Naive thymus-derived CD8-positive, alpha-beta T cell (primary cell): ENCODE measurements at regions not wholly inside any gene's neighbourhood (a gene's known extent, or its start where the extent isn't known, plus 50 kb on each side); places are given as distances from the start of the nearest gene placed in this dataset.

Source experiments
- ATAC-seq, 2 donors: fragments of 150-1000 bp; cut with Tn5 transposase in 1 of 2; sonication (Bioruptor Pico), chemical (Tn5 transposase) in 1 of 2; 1 replicate in 1 of 2; 2 replicates in 1 of 2; pipeline ENCODE4 v1.10.0; 2021; ENCODE audit warnings: mild to moderate bottlenecking in 2 of 2, moderate library complexity in 2 of 2
- POLR2A ChIA-PET: fragments of 350-600 bp; sonication (Branson Sonifier 250); formaldehyde crosslinking; loops from one replicate; lab custom pipeline; 2021; ENCODE audit warnings: antibody characterized with exemption; lab: Charles Lee
- DNase-seq, 10 donors: peaks; one replicate each; pipeline versions ENCODE4 v3.0.0 to v3.0.0-alpha.2; 2020 to 2022
- H3K27ac Mint-ChIP-seq, 10 donors: one replicate each; pipeline ENCODE4 v1.8.0; 2020 to 2022; ENCODE audit warnings: mild to moderate bottlenecking in 10 of 10, mixed read lengths in 10 of 10, moderate library complexity in 4 of 10, inconsistent platforms in 1 of 10
- H3K27me3 Mint-ChIP-seq, 5 donors: one replicate each; pipeline ENCODE4 v1.8.0; 2021 to 2022; ENCODE audit warnings: mixed read lengths in 5 of 5
- H3K36me3 Mint-ChIP-seq, 3 donors: one replicate each; pipeline ENCODE4 v1.8.0; 2020 to 2022; ENCODE audit warnings: mixed read lengths in 3 of 3, mild to moderate bottlenecking in 2 of 3, inconsistent platforms in 1 of 3
- H3K4me1 Mint-ChIP-seq, 4 donors: one replicate each; pipeline ENCODE4 v1.8.0; 2021 to 2022; ENCODE audit warnings: mixed read lengths in 4 of 4
- H3K4me3 Mint-ChIP-seq, 10 donors: one replicate each; pipeline ENCODE4 v1.8.0; 2020 to 2022; ENCODE audit warnings: mild to moderate bottlenecking in 10 of 10, mixed read lengths in 10 of 10, moderate library complexity in 6 of 10, inconsistent platforms in 1 of 10
- H3K9me3 Mint-ChIP-seq, 9 donors: one replicate each; pipeline ENCODE4 v1.8.0; 2020 to 2022; ENCODE audit warnings: mixed read lengths in 9 of 9, mild to moderate bottlenecking in 3 of 9, inconsistent platforms in 1 of 9, moderate library complexity in 1 of 9

- Mint-ChIP-seq H3K36me3 (no peaks in the 10 kb centered on the region), H3K27me3 (peaks cover 6 to 18% (median 8%) of the 10 kb centered on the region in 5 donors), H3K4me3 (no peak overlapping the region), H3K4me1 (peaks cover 0 to 2% (median 0%) of the 10 kb centered on the region in 4 donors), H3K9me3 (no peaks in the 10 kb centered on the region), H3K27ac (no peak overlapping the region)
- DNase-seq (no peak), ATAC-seq (no peak)
- POLR2A ChIA-PET = no interaction called here
Observed at GRCh38 chr20:10779911-10780310, 106.1 kb upstream of the JAG1 start.

- Mint-ChIP-seq H3K27ac (peak overlapping the region in 1 of 10 donors; percentile 71), H3K9me3 (no peaks in the 10 kb centered on the region), H3K27me3 (peaks cover 6 to 18% (median 8%) of the 10 kb centered on the region in 5 donors), H3K4me3 (no peak overlapping the region), H3K4me1 (peaks cover 0 to 2% (median 0%) of the 10 kb centered on the region in 4 donors), H3K36me3 (no peaks in the 10 kb centered on the region)
- ATAC-seq (no peak), DNase-seq (no peak)
- POLR2A ChIA-PET = no interaction called here
Observed at GRCh38 chr20:10780901-10781300, 107.1 kb upstream of the JAG1 start.

GRCh38 chr20:10781526-10781925, 107.7 kb upstream of the JAG1 start:
- no peaks in the 10 kb centered on the region for H3K9me3 Mint-ChIP-seq
- no peaks in the 10 kb centered on the region for H3K36me3 Mint-ChIP-seq
- peaks cover 0 to 2% (median 0%) of the 10 kb centered on the region in 4 donors for H3K4me1 Mint-ChIP-seq
- no peak overlapping the region for H3K27ac Mint-ChIP-seq
- DNase-seq (no peak), ATAC-seq (no peak)
- H3K27me3 Mint-ChIP-seq = peaks cover 6 to 18% (median 8%) of the 10 kb centered on the region in 5 donors
- POLR2A ChIA-PET = no interaction called here
- H3K4me3 Mint-ChIP-seq = no peak overlapping the region

- DNase-seq (no peak), ATAC-seq (no peak)
- peaks cover 0 to 2% (median 0%) of the 10 kb centered on the region in 4 donors for H3K4me1 Mint-ChIP-seq
- peaks cover 6 to 18% (median 8%) of the 10 kb centered on the region in 5 donors for H3K27me3 Mint-ChIP-seq
- POLR2A ChIA-PET = no interaction called here
- H3K4me3 Mint-ChIP-seq = no peak overlapping the region
- peaks cover 0 to 5% (median 0%) of the 10 kb centered on the region in 9 donors for H3K9me3 Mint-ChIP-seq
- H3K36me3 Mint-ChIP-seq = no peaks in the 10 kb centered on the region
- H3K27ac Mint-ChIP-seq = no peak overlapping the region
Observed at GRCh38 chr20:10783707-10784553, 110.1 kb upstream of the JAG1 start.

DNA sequence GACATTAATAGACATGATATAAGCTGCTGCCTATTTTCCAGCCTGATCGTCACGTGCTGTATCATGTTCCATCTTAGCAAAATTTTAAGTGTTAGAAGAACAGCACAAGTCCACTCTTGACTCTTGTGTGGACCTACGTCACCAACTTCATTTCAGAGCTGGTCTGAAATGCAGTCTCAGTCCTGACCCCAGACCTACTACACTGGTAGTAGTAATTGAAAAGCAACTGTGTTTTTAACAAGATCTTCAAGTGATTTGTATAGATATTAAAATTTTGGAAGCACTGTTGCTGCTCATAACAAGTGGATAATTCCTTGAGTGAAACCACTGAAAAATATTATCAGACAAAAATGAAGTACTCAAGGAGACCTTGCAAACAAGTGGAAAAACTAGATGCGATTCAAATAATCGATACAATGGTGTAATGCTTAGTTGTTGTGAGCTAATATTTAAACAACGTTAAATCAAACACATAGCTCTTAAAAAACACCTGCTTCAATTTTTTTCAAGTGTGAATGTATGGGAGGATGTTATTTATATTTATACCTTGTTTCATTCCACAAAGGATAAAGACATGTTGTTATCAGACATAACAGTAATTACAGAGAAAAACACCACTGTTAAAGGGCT, 110.9 kb upstream of the JAG1 start:
- POLR2A ChIA-PET = no interaction called here
- peaks cover 0 to 8% (median 0%) of the 10 kb centered on the region in 9 donors for H3K9me3 Mint-ChIP-seq

GRCh38 chr20:10786678-10787077, 112.9 kb upstream of the JAG1 start:
- DNase-seq (no peak), ATAC-seq (no peak)
- POLR2A ChIA-PET = no interaction called here
- Mint-ChIP-seq H3K36me3 (no peaks in the 10 kb centered on the region), H3K4me3 (no peak overlapping the region), H3K27ac (no peak overlapping the region), H3K27me3 (peaks cover 2 to 14% (median 8%) of the 10 kb centered on the region in 5 donors), H3K9me3 (peaks cover 0 to 8% (median 0%) of the 10 kb centered on the region in 9 donors), H3K4me1 (peaks cover 0 to 2% (median 0%) of the 10 kb centered on the region in 4 donors)

More for the DNA sequence above, 110.9 kb upstream of the JAG1 start:
- Mint-ChIP-seq H3K27ac (no peak overlapping the region), H3K36me3 (no peaks in the 10 kb centered on the region), H3K4me1 (peaks cover 0 to 2% (median 0%) of the 10 kb centered on the region in 4 donors), H3K27me3 (peaks cover 6 to 18% (median 8%) of the 10 kb centered on the region in 5 donors), H3K4me3 (no peak overlapping the region)
- ATAC-seq (no peak), DNase-seq (no peak)

- no peak overlapping the region for H3K4me3 Mint-ChIP-seq
- no peaks in the 10 kb centered on the region for H3K36me3 Mint-ChIP-seq
- peaks cover 0 to 2% (median under 1%) of the 10 kb centered on the region in 4 donors for H3K4me1 Mint-ChIP-seq
- no peak overlapping the region for H3K27ac Mint-ChIP-seq
- no peak for DNase-seq
- peaks cover 0 to 4% (median 2%) of the 10 kb centered on the region in 5 donors for H3K27me3 Mint-ChIP-seq
- no peak for ATAC-seq
- POLR2A ChIA-PET = no interaction called here
- H3K9me3 Mint-ChIP-seq = peaks cover 0 to 8% (median 0%) of the 10 kb centered on the region in 9 donors
Observed at GRCh38 chr20:10788055-10788454, 114.3 kb upstream of the JAG1 start.

DNA sequence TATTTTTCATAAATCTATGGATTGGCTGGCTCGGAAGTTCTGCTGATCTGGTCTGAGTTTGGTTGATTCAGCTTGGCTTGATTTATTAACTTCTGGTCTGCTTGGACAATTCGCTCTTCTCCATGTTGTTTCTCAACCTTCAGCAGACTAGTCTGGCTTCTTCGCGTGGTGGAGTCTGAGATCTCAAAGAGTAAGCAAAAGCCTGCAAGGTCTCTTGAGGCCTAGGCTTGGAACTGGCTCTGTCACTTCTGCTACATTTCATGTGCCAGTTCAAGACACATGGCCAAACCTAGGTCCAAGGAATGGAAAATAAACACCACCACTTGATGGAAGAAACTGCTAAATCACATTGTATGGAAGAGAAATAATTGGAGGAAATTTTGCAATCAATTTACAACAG, 115.1 kb upstream of the JAG1 start:
- no peak overlapping the region for H3K27ac Mint-ChIP-seq
- no peak for DNase-seq
- ATAC-seq = no peak
- no peaks in the 10 kb centered on the region for H3K36me3 Mint-ChIP-seq
- peaks cover 0 to 4% (median 2%) of the 10 kb centered on the region in 5 donors for H3K27me3 Mint-ChIP-seq
- POLR2A ChIA-PET = no interaction called here
- H3K4me1 Mint-ChIP-seq = peaks cover 0 to 2% (median under 1%) of the 10 kb centered on the region in 4 donors
- H3K9me3 Mint-ChIP-seq = peaks cover 0 to 8% (median 0%) of the 10 kb centered on the region in 9 donors
- H3K4me3 Mint-ChIP-seq = no peak overlapping the region

DNA sequence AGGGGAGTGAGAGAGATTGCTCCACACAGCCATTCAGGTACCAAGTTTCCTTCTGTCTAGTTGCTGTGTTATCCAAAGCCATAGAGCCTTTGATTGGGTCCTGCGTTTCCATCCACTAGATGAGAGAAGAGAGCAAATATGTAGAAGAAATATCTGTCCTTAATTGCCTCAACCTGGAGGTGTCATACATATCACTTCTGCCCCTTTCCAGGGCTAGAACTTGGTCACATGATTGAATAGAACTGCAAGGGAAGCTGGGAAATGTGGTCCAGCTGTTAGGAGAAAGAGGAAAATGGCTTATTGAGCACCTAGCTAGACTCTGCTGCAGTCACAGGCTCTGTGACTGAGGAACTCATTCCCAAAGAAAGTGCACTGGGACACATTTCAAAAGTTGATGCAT, 115.6 kb upstream of the JAG1 start:
- ATAC-seq (no peak), DNase-seq (no peak)
- H3K36me3 Mint-ChIP-seq = no peaks in the 10 kb centered on the region
- H3K9me3 Mint-ChIP-seq = peaks cover 0 to 8% (median 0%) of the 10 kb centered on the region in 9 donors
- POLR2A ChIA-PET = no interaction called here
- H3K4me1 Mint-ChIP-seq = peaks cover 0 to 2% (median 0%) of the 10 kb centered on the region in 4 donors
- no peak overlapping the region for H3K27ac Mint-ChIP-seq
- H3K27me3 Mint-ChIP-seq = peaks cover 0 to 3% (median 0%) of the 10 kb centered on the region in 5 donors
- H3K4me3 Mint-ChIP-seq = no peak overlapping the region

GRCh38 chr20:10790013-10790412, 116.2 kb upstream of the JAG1 start:
- no peak overlapping the region for H3K27ac Mint-ChIP-seq
- peaks cover 0 to 2% (median 0%) of the 10 kb centered on the region in 4 donors for H3K4me1 Mint-ChIP-seq
- H3K36me3 Mint-ChIP-seq = no peaks in the 10 kb centered on the region
- DNase-seq = no peak
- peaks cover 0 to 8% (median 0%) of the 10 kb centered on the region in 9 donors for H3K9me3 Mint-ChIP-seq
- H3K4me3 Mint-ChIP-seq = no peak overlapping the region
- peaks cover 0 to 3% (median 0%) of the 10 kb centered on the region in 5 donors for H3K27me3 Mint-ChIP-seq
- no peak for ATAC-seq
- POLR2A ChIA-PET = no interaction called here

DNA sequence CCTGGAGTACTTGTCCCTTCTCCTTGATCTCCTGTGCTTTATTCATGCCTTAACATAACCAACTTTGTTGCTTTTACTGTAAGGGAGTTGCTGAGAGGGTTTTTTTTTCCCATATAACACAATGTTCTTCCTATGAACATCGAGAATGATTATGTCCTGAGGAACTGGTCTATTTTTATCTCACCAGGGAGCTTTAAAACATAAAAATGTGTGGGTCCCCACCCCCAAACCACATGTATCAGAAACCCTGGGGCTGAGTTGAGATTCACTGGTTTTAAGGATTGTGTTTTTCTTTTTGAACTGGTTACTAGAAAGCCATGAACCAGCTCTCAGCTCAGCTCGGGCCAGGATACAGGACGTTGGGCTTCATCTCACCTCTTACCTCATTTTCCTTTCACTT, 118.5 kb upstream of the JAG1 start:
- peaks cover 0 to 5% (median 2%) of the 10 kb centered on the region in 9 donors for H3K9me3 Mint-ChIP-seq
- peaks cover 0 to 12% (median 5%) of the 10 kb centered on the region in 5 donors for H3K27me3 Mint-ChIP-seq
- H3K4me3 Mint-ChIP-seq = no peak overlapping the region
- DNase-seq (no peak), ATAC-seq (no peak)
- POLR2A ChIA-PET = no interaction called here
- peaks cover 0 to 2% (median 0%) of the 10 kb centered on the region in 4 donors for H3K4me1 Mint-ChIP-seq
- no peak overlapping the region for H3K27ac Mint-ChIP-seq
- H3K36me3 Mint-ChIP-seq = no peaks in the 10 kb centered on the region

GRCh38 chr20:10793766-10794165, 120.0 kb upstream of the JAG1 start:
- ATAC-seq = no peak
- POLR2A ChIA-PET = no interaction called here

GRCh38 chr20:10794765-10795164, 121.0 kb upstream of the JAG1 start:
- H3K4me1 Mint-ChIP-seq = peaks cover 0 to 2% (median 0%) of the 10 kb centered on the region in 4 donors
- H3K27me3 Mint-ChIP-seq = peaks cover 0 to 12% (median 4%) of the 10 kb centered on the region in 5 donors
- POLR2A ChIA-PET = no interaction called here
- H3K4me3 Mint-ChIP-seq = no peak overlapping the region
- H3K27ac Mint-ChIP-seq = no peak overlapping the region
- ATAC-seq (no peak), DNase-seq (no peak)
- no peaks in the 10 kb centered on the region for H3K36me3 Mint-ChIP-seq
- peaks cover 0 to 4% (median 0%) of the 10 kb centered on the region in 9 donors for H3K9me3 Mint-ChIP-seq

More at GRCh38 chr20:10793766-10794165, 120.0 kb upstream of the JAG1 start:
- Mint-ChIP-seq H3K27me3 (peaks cover 0 to 12% (median 5%) of the 10 kb centered on the region in 5 donors), H3K9me3 (peaks cover 0 to 5% (median 3%) of the 10 kb centered on the region in 9 donors), H3K27ac (no peak overlapping the region), H3K4me3 (no peak overlapping the region), H3K4me1 (peaks cover 0 to 2% (median 0%) of the 10 kb centered on the region in 4 donors), H3K36me3 (no peaks in the 10 kb centered on the region)
- DNase-seq = no peak
